SK-N-SH treated with all-trans-retinoic acid at 6 μM for 48 hours (cell line): ENCODE measurements at regions not wholly inside any gene's neighbourhood (a gene's known extent, or its start where the extent isn't known, plus 50 kb on each side); places are given as distances from the start of the nearest gene placed in this dataset.

Experiments
- ATAC-seq: fragments of 200-7000 bp; cut with Tn5 transposase; 3 replicates; pipeline ENCODE4 v1.9.1; 2020; ENCODE audit warnings: mild to moderate bottlenecking, moderate library complexity
- ARNTL ChIP-seq: fragments of 450-650 bp; formaldehyde crosslinking; IDR thresholded peaks from 2 replicates; pipeline ENCODE4 v1.5.0; 2020; ENCODE audit warnings: low read depth, mild to moderate bottlenecking, moderate library complexity, borderline replicate concordance
- CREB5 ChIP-seq: fragments of 250-450 bp; sonication (Bioruptor Pico); IDR thresholded peaks from 2 replicates; pipeline ENCODE4 v1.5.1; 2020; ENCODE audit warnings: low read depth, mild to moderate bottlenecking, moderate library complexity
- CSDC2 ChIP-seq: fragments of 250-450 bp; sonication (Bioruptor Pico); IDR thresholded peaks from 2 replicates; pipeline ENCODE4 v1.5.0; 2020; ENCODE audit warnings: mild to moderate bottlenecking, moderate library complexity
- ESRRG ChIP-seq: fragments of 250-450 bp; sonication (Bioruptor Pico); IDR thresholded peaks from 2 replicates; pipeline ENCODE4 v1.6.1; 2021; ENCODE audit warnings: mild to moderate bottlenecking
- GLIS3 ChIP-seq: fragments of 250-450 bp; sonication (Bioruptor Pico); IDR thresholded peaks from 2 replicates; pipeline ENCODE4 v1.5.0; 2020; ENCODE audit warnings: mild to moderate bottlenecking, moderate library complexity
- ISL1 ChIP-seq: fragments of 250-450 bp; sonication (Bioruptor Pico); IDR thresholded peaks from 2 replicates; pipeline ENCODE4 v2.1.2; 2022; ENCODE audit warnings: mild to moderate bottlenecking, moderate library complexity
- OSR1 ChIP-seq: fragments of 250-450 bp; sonication (Bioruptor Pico); IDR thresholded peaks from 2 replicates; pipeline ENCODE4 v1.8.0; 2022; ENCODE audit warnings: moderate library complexity, mild to moderate bottlenecking, inconsistent platforms
- PATZ1 ChIP-seq: fragments of 250-450 bp; sonication (Bioruptor Pico); IDR thresholded peaks from 2 replicates; pipeline ENCODE4 v1.8.0; 2020; ENCODE audit warnings: mild to moderate bottlenecking, moderate library complexity, borderline replicate concordance
- POU6F1 ChIP-seq: fragments of 250-450 bp; sonication (Bioruptor Pico); IDR thresholded peaks from 2 replicates; pipeline ENCODE4 v1.8.0; 2021; ENCODE audit warnings: low read depth, mild to moderate bottlenecking, moderate library complexity, borderline replicate concordance
- PPARA ChIP-seq: fragments of 250-450 bp; sonication (Bioruptor Pico); IDR thresholded peaks from 2 replicates; pipeline ENCODE4 v1.5.0; 2020; ENCODE audit warnings: mild to moderate bottlenecking, borderline replicate concordance
- SNAI2 ChIP-seq: fragments of 250-450 bp; sonication (Bioruptor Pico); IDR thresholded peaks from 2 replicates; pipeline ENCODE4 v1.5.0; 2020; ENCODE audit warnings: mild to moderate bottlenecking, moderate library complexity
- TCF4 ChIP-seq: fragments of 250-450 bp; sonication (Bioruptor Pico); IDR thresholded peaks from 2 replicates; pipeline ENCODE4 v1.8.0; 2021; ENCODE audit warnings: mild to moderate bottlenecking, moderate library complexity, borderline replicate concordance
- TOX ChIP-seq: fragments of 250-450 bp; sonication (Bioruptor Pico); IDR thresholded peaks from 2 replicates; pipeline ENCODE4 v1.8.0; 2021; ENCODE audit warnings: mild to moderate bottlenecking, moderate library complexity, borderline replicate concordance
- TSHZ2 ChIP-seq: fragments of 250-450 bp; sonication (Bioruptor Pico); IDR thresholded peaks from 2 replicates; pipeline ENCODE4 v1.5.0; 2020; ENCODE audit warnings: mild to moderate bottlenecking, moderate library complexity
- ZFP3 ChIP-seq: fragments of 250-450 bp; sonication (Bioruptor Pico); IDR thresholded peaks from 2 replicates; pipeline ENCODE4 v1.5.0; 2020; ENCODE audit warnings: mild to moderate bottlenecking, moderate library complexity
- ZFP30 ChIP-seq: fragments of 450-650 bp; formaldehyde crosslinking; IDR thresholded peaks from 2 replicates; pipeline ENCODE4 v1.5.0; 2022; ENCODE audit warnings: mild to moderate bottlenecking, moderate library complexity
- ZNF565 ChIP-seq: fragments of 450-650 bp; formaldehyde crosslinking; conservative IDR thresholded peaks from 2 replicates; pipeline ENCODE4 v1.5.0; 2020; ENCODE audit warnings: low read depth, mild to moderate bottlenecking, moderate library complexity
- ZNF70 ChIP-seq: fragments of 450-650 bp; formaldehyde crosslinking; IDR thresholded peaks from 2 replicates; pipeline ENCODE4 v1.5.0; 2020; ENCODE audit warnings: mild to moderate bottlenecking, moderate library complexity
- ZNF8 ChIP-seq: fragments of 450-650 bp; formaldehyde crosslinking; IDR thresholded peaks from 2 replicates; pipeline ENCODE4 v1.5.0; 2020; ENCODE audit warnings: mild to moderate bottlenecking, moderate library complexity

- peak; percentile 92 for ATAC-seq
- TF ChIP-seq PATZ1 (CRISPR knock-in tag) (no peak), TSHZ2 (CRISPR knock-in tag) (no peak), ISL1 (no peak; the same call in 1 of the 2 replicates), CREB5 (CRISPR knock-in tag) (no peak), ZNF70 (CRISPR knock-in tag) (no peak), CSDC2 (no peak), ESRRG (CRISPR knock-in tag) (no peak), ZNF565 (no peak)
These were observed 597.9 kb upstream of the ADAMTS5 start for GRCh38 chr21:27564684-27565301.

- no peak for TF ChIP-seq TSHZ2 (CRISPR knock-in tag)
- TF ChIP-seq ARNTL (CRISPR knock-in tag), result no peak
- TF ChIP-seq OSR1 (CRISPR knock-in tag), result no peak
- no peak for TF ChIP-seq POU6F1 (CRISPR knock-in tag)
- no peak for TF ChIP-seq PATZ1 (CRISPR knock-in tag)
- TF ChIP-seq TOX, result no peak
- TF ChIP-seq GLIS3 (CRISPR knock-in tag), result no peak
- no peak for TF ChIP-seq ZNF70 (CRISPR knock-in tag)
- no peak for TF ChIP-seq PPARA
- no peak for TF ChIP-seq ZNF565
- no peak for TF ChIP-seq TCF4 (CRISPR knock-in tag)
- no peak for TF ChIP-seq ESRRG (CRISPR knock-in tag)
- no peak for TF ChIP-seq ZFP30 (CRISPR knock-in tag)
- TF ChIP-seq ZNF8 (CRISPR knock-in tag), result no peak
- no peak for TF ChIP-seq SNAI2 (CRISPR knock-in tag)
- TF ChIP-seq CREB5 (CRISPR knock-in tag), result no peak
- TF ChIP-seq CSDC2, result no peak
- TF ChIP-seq ZFP3 (CRISPR knock-in tag), result no peak
- ATAC-seq, result no peak
These were observed 595.4 kb upstream of the ADAMTS5 start for GRCh38 chr21:27562303-27562702.
